HCT116 (cell line): ENCODE measurements at regions not wholly inside any gene's neighbourhood (a gene's known extent, or its start where the extent isn't known, plus 50 kb on each side); places are given as distances from the start of the nearest gene placed in this dataset.

ENCODE experiments used
- ATAC-seq: fragments of 200-7000 bp; cut with Tn5 transposase; 2 replicates; pipeline ENCODE4 v1.9.1; 2020; ENCODE audit warnings: mild to moderate bottlenecking, moderate library complexity
- BruUV-seq: library from RNA; stranded (reverse); fragments of 400-500 nt; replicated peaks from 2 replicates; lab custom pipeline; 2021; lab: Mats Ljungman, UMichigan
- CTCF ChIA-PET: fragments of 300-600 bp; sonication (Branson Sonifier 250); formaldehyde crosslinking; loops from one replicate; lab custom pipeline; 2021; ENCODE audit warnings: antibody characterized with exemption; lab: Charles Lee
- POLR2A ChIA-PET: fragments of 300-600, 350-600 bp; sonication (Branson Sonifier 250); formaldehyde crosslinking; loops from one replicate; lab custom pipeline; 2021; ENCODE audit warnings: antibody characterized with exemption; lab: Charles Lee
- RAD21 ChIA-PET, 2 experiments: fragments of 300-600 bp; sonication (Branson Sonifier 250); formaldehyde crosslinking; loops; one replicate each; lab custom pipeline; 2023; ENCODE audit warnings: low total read pairs in 2 of 2; ENCODE audit not compliant: uncharacterized antibody in 2 of 2, unreplicated experiment in 2 of 2, low non-redundant PET in 1 of 2; lab: Charles Lee
- DNase-seq: peaks from one replicate; pipeline ENCODE4 v3.0.0-alpha.2; 2010; ENCODE audit warnings: low read depth, low spot score
- H2AFZ ChIP-seq: fragments of 200-600 bp; shearing (Covaris generic), sonication (generic); 2 replicates; pipeline ENCODE4 v1.6.1; 2017; ENCODE audit warnings: low read depth, mixed run types, mixed read lengths, antibody characterized with exemption, low read length; ENCODE audit not compliant: poor library complexity, severe bottlenecking
- H3K27ac ChIP-seq: 2 replicates; pipeline ENCODE4 v1.5.1; 2012; ENCODE audit warnings: low read depth, low read length
- H3K27me3 ChIP-seq: fragments of 200-600 bp; sonication (generic); 2 replicates; pipeline ENCODE4 v1.6.1; 2016; ENCODE audit warnings: mixed run types, low read length, mixed read lengths; ENCODE audit not compliant: insufficient read depth
- H3K36me3 ChIP-seq, 2 experiments: fragments of 200-500 bp in 1 of 2; fragments of 200-600 bp in 1 of 2; sonication (Bioruptor generic) in 1 of 2; sonication (generic) in 1 of 2; 2 replicates each; pipeline versions ENCODE4 v1.5.1 to v1.6.1; 2014 to 2016; ENCODE audit warnings: low read length in 2 of 2, inconsistent platforms in 1 of 2, mixed read lengths in 1 of 2, mixed run types in 1 of 2; ENCODE audit not compliant: insufficient read depth in 2 of 2, control insufficient read depth in 1 of 2
- H3K4me1 ChIP-seq, 2 experiments: fragments of 200-600 bp in 1 of 2; sonication (generic) in 1 of 2; 2 replicates each; pipeline versions ENCODE4 v1.5.1 to v1.6.1; 2012 to 2017; ENCODE audit warnings: low read length in 2 of 2, inconsistent platforms in 1 of 2, mild to moderate bottlenecking in 1 of 2, mixed read lengths in 1 of 2, mixed run types in 1 of 2, moderate library complexity in 1 of 2; ENCODE audit not compliant: insufficient read depth in 2 of 2, control insufficient read depth in 1 of 2
- H3K4me2 ChIP-seq: fragments of 200-600 bp; sonication (generic); 2 replicates; pipeline ENCODE4 v1.6.1; 2017; ENCODE audit warnings: mixed run types, low read length, mixed read lengths
- H3K4me3 ChIP-seq, 2 experiments: fragments of 200-600 bp in 1 of 2; sonication (generic) in 1 of 2; replicated peaks in 1 of 2; 2 replicates each; pipeline ENCODE4 v1.5.1; 2011 to 2016; ENCODE audit warnings: low read length in 2 of 2, control low read depth in 1 of 2, low read depth in 1 of 2, mild to moderate bottlenecking in 1 of 2, mixed read lengths in 1 of 2, mixed run types in 1 of 2
- H3K79me2 ChIP-seq: fragments of 200-600 bp; sonication (generic); 2 replicates; pipeline ENCODE4 v1.6.1; 2017; ENCODE audit warnings: mild to moderate bottlenecking, mixed run types, low read length, moderate library complexity, mixed read lengths; ENCODE audit not compliant: insufficient read depth
- H3K9ac ChIP-seq: fragments of 200-600 bp; sonication (generic); 2 replicates; pipeline ENCODE4 v1.6.1; 2016; ENCODE audit warnings: low read length, mixed read lengths
- H3K9me2 ChIP-seq: fragments of 200-600 bp; sonication (generic), shearing (Covaris generic); 2 replicates; pipeline ENCODE4 v1.6.1; 2017; ENCODE audit warnings: mixed run types, mild to moderate bottlenecking, moderate library complexity; ENCODE audit not compliant: insufficient read depth
- H3K9me3 ChIP-seq, 2 experiments: fragments of 200-500 bp in 1 of 2; fragments of 200-600 bp in 1 of 2; sonication (Bioruptor generic) in 1 of 2; sonication (generic) in 1 of 2; 2 replicates each; pipeline ENCODE4 v1.6.1; 2014 to 2017; ENCODE audit warnings: low read length in 2 of 2, mixed read lengths in 2 of 2, inconsistent platforms in 1 of 2, low read depth in 1 of 2, mild to moderate bottlenecking in 1 of 2, mixed run types in 1 of 2, moderate library complexity in 1 of 2; ENCODE audit not compliant: control insufficient read depth in 1 of 2, insufficient read depth in 1 of 2
- H4K20me1 ChIP-seq: fragments of 200-600 bp; sonication (generic), shearing (Covaris generic); 2 replicates; pipeline ENCODE4 v1.6.1; 2017; ENCODE audit warnings: mixed run types, mild to moderate bottlenecking, moderate library complexity; ENCODE audit not compliant: insufficient read depth
- CTCF ChIP-seq, 3 experiments: fragments of 200-600 bp in 1 of 3; sonication (generic) in 1 of 3; IDR thresholded peaks in 2 of 3; conservative IDR thresholded peaks in 1 of 3; 2 replicates each; pipeline ENCODE4 v1.5.1; 2012 to 2017; ENCODE audit warnings: low read depth in 2 of 3, low read length in 2 of 3, antibody characterized with exemption in 1 of 3, borderline replicate concordance in 1 of 3, control low read depth in 1 of 3, mild to moderate bottlenecking in 1 of 3, mixed read lengths in 1 of 3, mixed run types in 1 of 3, moderate library complexity in 1 of 3; ENCODE audit not compliant: insufficient read depth in 1 of 3
- REST ChIP-seq: IDR thresholded peaks from 2 replicates; pipeline ENCODE4 v1.6.1; 2012; ENCODE audit warnings: low read depth
- SP1 ChIP-seq: IDR thresholded peaks from 2 replicates; pipeline ENCODE4 v1.6.1; 2012; ENCODE audit warnings: low read depth
- SRF ChIP-seq: IDR thresholded peaks from 2 replicates; pipeline ENCODE4 v1.6.1; 2012; ENCODE audit warnings: low read depth
- TCF7L2 ChIP-seq: IDR thresholded peaks from 2 replicates; pipeline ENCODE4 v1.7.0; 2011; ENCODE audit warnings: borderline replicate concordance, inconsistent platforms; ENCODE audit not compliant: insufficient read depth, insufficient read length; ENCODE audit errors: extremely low read depth
- ZBTB33 ChIP-seq: IDR thresholded peaks from 2 replicates; pipeline ENCODE4 v1.6.1; 2011; ENCODE audit warnings: mild to moderate bottlenecking, low read length, moderate library complexity; ENCODE audit not compliant: insufficient replicate concordance; ENCODE audit errors: extremely low read depth
- ZNF274 ChIP-seq: fragments of 200-500 bp; sonication (Bioruptor generic); IDR thresholded peaks from 2 replicates; pipeline ENCODE4 v1.6.1; 2014; ENCODE audit warnings: mild to moderate bottlenecking, low read depth, low read length, inconsistent platforms
- intact Hi-C: fragments of 100-400 bp; cut with micrococcal nuclease; formaldehyde crosslinking; loops from 2 replicates; pipeline ENCODE4 v1.10.0; 2022
- TF ChIP-seq, protein P1 (sequence below): IDR thresholded peaks from 2 replicates; pipeline ENCODE4 v1.6.1; 2012

DNA sequence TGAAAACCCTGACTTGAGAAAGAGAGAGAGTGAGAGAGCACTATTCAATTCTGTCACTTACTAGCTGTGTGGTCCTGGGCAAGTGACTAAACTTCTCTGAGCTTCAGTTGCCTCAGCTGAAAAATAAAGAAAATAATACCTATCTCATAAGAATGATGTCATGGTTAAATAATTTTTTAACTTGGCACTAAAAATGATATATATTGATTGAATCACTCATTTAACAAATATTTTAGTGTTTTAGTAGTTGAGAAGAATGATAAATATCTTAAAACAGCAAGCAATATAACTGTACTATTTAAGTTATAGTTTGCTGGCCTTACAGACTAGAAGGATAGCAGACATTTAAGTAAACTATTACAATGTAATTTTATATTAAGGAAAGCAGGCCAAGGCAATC is 764.2 kb downstream of the DIAPH3 start:
- H3K27ac ChIP-seq = no peak overlapping the region
- intact Hi-C loops = no loop called here
- ChIA-PET RAD21 (no interaction called here), POLR2A (no interaction called here), CTCF (no interaction called here)
- no peaks in the 10 kb centered on the region for H4K20me1 ChIP-seq
- H3K4me3 ChIP-seq = no peak overlapping the region
- no peaks in the 10 kb centered on the region for H3K4me1 ChIP-seq
- no peak overlapping the region for H3K9ac ChIP-seq
- no TSS peak for BruUV-seq
- H3K79me2 ChIP-seq = no peaks in the 10 kb centered on the region
- no peaks in the 10 kb centered on the region for H3K9me3 ChIP-seq
- H3K9me2 ChIP-seq = no peaks in the 10 kb centered on the region
- no peak overlapping the region for H3K4me2 ChIP-seq
- no peak overlapping the region for H2AFZ ChIP-seq
- no peaks in the 10 kb centered on the region for H3K27me3 ChIP-seq
- TF ChIP-seq, protein P1, sequence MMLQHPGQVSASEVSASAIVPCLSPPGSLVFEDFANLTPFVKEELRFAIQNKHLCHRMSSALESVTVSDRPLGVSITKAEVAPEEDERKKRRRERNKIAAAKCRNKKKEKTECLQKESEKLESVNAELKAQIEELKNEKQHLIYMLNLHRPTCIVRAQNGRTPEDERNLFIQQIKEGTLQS = no peak
- no peak for TF ChIP-seq SP1
- no peak for TF ChIP-seq SRF
- TF ChIP-seq TCF7L2 = no peak
- no peak for TF ChIP-seq CTCF (IDR thresholded peaks at IDR 0.05 in 2 of 3, conservative IDR thresholded peaks at IDR 0.05 in 1 of 3; ENCODE audit: borderline replicate concordance in 1 of 3, insufficient read depth in 1 of 3, low read depth in 2 of 3, low read length in 2 of 3)
- no peak for TF ChIP-seq REST
- no peak for TF ChIP-seq ZBTB33
- TF ChIP-seq ZNF274 = no peak
- no peaks in the 10 kb centered on the region for H3K36me3 ChIP-seq
- ATAC-seq (no peak), DNase-seq (no peak)
